PC-9 (cell line): ENCODE measurements at regions not wholly inside any gene's neighbourhood (a gene's known extent, or its start where the extent isn't known, plus 50 kb on each side); places are given as distances from the start of the nearest gene placed in this dataset.

ENCODE experiments used
- CTCF ChIP-seq: fragments of 200-600 bp; sonication (generic); conservative IDR thresholded peaks from 2 replicates; pipeline ENCODE4 v1.6.1; 2017; ENCODE audit warnings: mixed run types, antibody characterized with exemption, mild to moderate bottlenecking, moderate library complexity
- EZH2 ChIP-seq: fragments of 200-600 bp; sonication (generic); IDR thresholded peaks from 2 replicates; pipeline ENCODE4 v1.8.0; 2017; ENCODE audit warnings: antibody characterized with exemption, low read depth

- TF ChIP-seq CTCF (no peak), EZH2 (no peak)
Measured at GRCh38 chr18:14943486-14943885, 195.5 kb downstream of the ANKRD30B start.
